Choroid plexus epithelial cell (primary cell): ENCODE measurements at regions not wholly inside any gene's neighbourhood (a gene's known extent, or its start where the extent isn't known, plus 50 kb on each side); places are given as distances from the start of the nearest gene placed in this dataset.

Source experiments
- DNase-seq: peaks from one replicate; pipeline ENCODE4 v3.0.0-alpha.2; 2010; ENCODE audit warnings: low read depth
- H3K4me3 ChIP-seq: 2 replicates; pipeline ENCODE4 v1.5.1; 2011; ENCODE audit warnings: low read depth, mild to moderate bottlenecking, control low read depth, low read length, moderate library complexity
- TF ChIP-seq, protein P1 (sequence below): conservative IDR thresholded peaks from 2 replicates; pipeline ENCODE4 v1.5.1; 2011; ENCODE audit warnings: low read depth, mild to moderate bottlenecking, control low read depth, inconsistent platforms, low read length, moderate library complexity

DNA sequence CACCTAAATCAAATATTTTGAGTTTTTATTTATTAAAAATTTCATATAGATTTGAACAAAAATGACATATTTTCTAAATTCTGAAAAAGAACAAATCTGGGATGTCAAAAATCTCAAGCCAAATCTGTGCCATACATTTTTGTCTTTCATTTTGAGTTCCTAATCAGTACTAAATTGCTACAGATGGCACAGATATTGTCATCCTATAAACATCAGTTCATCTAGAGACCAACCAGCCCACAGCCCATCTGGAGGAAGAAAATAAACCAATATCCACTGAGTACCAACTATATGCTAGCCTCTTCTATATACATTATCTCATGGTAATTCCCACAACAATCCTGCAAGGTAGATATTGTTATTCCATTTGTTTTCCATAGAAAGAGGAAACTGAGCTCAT is 156.8 kb upstream of the ATP1B1 start:
- no peak overlapping the region for H3K4me3 ChIP-seq

DNA sequence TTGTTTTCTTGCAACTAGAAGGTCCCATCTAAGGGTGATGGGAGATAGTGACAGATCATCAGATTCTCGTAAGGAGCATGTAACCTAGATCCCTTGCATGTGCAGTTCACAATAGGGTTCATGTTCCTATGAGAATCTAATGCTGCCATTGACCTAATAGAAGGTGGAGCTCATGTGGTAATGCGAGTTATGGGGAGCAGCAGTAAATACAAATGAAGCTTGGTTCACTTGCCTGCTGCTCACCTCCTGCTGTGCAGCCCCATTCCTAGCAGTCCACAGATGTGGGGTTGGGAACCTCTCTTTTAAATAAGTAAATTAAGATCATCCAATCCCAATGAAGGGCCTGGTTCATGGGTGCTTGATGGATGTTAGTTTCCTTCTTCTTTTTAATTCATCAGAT is 148.7 kb upstream of the ATP1B1 start:
- TF ChIP-seq, protein P1, sequence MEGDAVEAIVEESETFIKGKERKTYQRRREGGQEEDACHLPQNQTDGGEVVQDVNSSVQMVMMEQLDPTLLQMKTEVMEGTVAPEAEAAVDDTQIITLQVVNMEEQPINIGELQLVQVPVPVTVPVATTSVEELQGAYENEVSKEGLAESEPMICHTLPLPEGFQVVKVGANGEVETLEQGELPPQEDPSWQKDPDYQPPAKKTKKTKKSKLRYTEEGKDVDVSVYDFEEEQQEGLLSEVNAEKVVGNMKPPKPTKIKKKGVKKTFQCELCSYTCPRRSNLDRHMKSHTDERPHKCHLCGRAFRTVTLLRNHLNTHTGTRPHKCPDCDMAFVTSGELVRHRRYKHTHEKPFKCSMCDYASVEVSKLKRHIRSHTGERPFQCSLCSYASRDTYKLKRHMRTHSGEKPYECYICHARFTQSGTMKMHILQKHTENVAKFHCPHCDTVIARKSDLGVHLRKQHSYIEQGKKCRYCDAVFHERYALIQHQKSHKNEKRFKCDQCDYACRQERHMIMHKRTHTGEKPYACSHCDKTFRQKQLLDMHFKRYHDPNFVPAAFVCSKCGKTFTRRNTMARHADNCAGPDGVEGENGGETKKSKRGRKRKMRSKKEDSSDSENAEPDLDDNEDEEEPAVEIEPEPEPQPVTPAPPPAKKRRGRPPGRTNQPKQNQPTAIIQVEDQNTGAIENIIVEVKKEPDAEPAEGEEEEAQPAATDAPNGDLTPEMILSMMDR, result no peak
- H3K4me3 ChIP-seq, result no peak overlapping the region
- DNase-seq, result peak; percentile 39

More for the DNA sequence above, 156.8 kb upstream of the ATP1B1 start:
- no peak for DNase-seq
- TF ChIP-seq, protein P1, result no peak

DNA sequence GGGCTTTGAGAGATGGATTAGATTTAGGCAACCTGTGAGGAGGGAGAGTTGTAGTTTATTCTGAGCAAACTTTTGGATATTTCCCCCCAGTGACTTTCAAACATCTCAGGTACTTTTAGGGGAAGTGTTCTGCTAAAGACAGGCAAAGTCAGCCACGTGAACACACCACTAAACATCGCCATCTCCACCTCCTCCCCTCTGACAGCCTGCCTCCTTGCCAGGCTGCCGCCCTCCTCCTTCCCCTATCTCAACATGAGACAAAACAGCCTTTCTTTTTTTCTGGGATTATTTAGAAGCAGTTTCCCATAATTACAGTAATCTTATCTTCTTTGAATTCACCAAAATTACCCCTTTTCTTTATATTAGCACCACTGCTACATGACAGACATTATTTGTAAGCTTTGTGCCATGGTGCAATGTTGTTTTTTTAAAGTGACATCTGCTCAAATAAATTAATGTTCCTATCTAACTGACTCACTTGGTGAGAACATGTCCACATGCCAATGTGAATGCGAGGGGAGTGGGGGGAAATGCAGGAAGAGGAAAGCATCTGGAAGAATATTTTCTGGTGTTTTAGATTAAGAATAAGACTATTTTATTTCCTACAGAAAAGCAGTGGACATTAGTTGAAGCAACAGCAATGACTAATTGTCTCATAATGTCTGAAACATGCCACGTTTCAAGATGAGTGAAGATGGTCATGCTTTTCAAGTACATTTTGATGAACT is 147.8 kb upstream of the ATP1B1 start:
- no peak overlapping the region for H3K4me3 ChIP-seq
- TF ChIP-seq, protein P1, result no peak
- no peak for DNase-seq

DNA sequence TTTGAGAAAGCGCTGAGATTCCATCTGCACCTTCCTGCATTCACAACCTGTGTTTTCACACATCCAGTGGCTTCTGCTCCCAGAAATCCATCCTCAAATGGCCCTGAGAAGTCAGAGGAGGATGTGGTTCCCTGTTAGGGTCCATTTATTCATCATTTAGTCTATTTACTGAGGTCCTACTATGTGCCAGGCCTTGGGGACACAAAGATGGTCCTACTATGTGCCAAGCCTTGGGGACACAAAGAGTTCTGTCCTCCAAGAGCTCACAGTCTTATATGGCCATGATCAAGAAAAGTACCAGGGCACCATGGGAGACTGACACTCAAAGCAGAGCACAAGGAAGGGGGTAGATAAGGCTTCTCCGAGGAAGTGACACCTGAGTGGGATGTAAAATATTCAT is 147.1 kb upstream of the ATP1B1 start:
- DNase-seq, result no peak
- no peak overlapping the region for H3K4me3 ChIP-seq
- TF ChIP-seq, protein P1, result no peak

DNA sequence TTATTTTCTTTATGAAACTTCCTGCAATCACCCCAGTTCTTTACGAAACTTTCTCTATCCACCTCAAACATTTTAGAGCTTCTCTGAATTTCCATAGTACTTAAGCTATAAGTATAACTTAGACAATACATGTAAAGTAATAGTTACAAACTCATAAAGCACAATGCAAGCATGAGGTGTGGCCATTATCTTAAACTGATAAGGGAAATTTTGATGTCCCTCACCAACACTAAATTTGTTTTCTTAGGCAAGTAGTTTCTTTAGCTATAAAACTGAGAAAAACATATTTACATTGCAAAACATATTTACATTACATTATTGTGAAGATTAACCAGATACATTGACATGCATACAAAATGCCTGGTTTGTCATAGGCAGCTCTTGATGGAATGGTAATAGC is 146.4 kb upstream of the ATP1B1 start:
- no peak overlapping the region for H3K4me3 ChIP-seq
- TF ChIP-seq, protein P1, result no peak
- no peak for DNase-seq

DNA sequence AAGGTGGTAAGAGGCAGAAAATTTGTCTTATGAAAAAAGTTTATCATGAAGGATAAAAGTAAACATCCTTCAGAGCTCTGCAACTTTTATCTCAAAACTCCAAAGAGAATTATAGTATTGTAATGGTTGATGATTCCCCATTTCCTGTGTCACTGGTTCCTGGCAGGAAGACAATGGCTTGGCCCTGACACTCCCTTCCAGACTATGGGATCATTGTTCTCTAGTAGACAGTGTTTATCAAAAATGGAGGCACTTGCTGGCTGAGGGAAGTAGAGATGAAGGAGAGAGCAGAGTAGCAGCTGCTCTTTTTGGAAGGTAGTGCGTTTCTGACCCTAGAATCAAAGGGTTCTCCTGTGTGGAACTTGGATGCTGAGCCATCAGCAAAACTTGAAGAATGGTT is 145.9 kb upstream of the ATP1B1 start:
- H3K4me3 ChIP-seq, result no peak overlapping the region
- no peak for DNase-seq
- TF ChIP-seq, protein P1, result no peak

DNA sequence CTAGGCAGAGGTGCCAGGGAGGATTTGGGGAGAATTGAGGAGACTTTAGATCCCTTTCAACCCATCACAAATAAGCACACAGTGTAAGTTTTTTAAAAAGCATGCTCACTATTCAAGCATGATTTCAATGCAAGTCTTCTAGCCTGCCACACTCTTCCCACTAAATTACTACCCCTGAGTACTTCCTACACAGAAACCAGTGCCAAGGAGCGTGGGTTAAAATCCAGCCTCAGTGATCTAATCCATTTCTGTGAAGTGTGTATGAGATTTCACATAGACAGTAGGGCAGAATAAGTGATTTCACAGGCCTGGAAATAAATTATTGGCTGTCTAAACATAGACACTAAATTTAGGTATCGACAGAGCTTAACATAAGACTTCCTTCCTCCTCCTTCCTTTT is 142.9 kb upstream of the ATP1B1 start:
- H3K4me3 ChIP-seq, result no peak overlapping the region
- TF ChIP-seq, protein P1, result no peak
- no peak for DNase-seq
